ENCODE measurements at regions not wholly inside any gene's neighbourhood (a gene's known extent, or its start where the extent isn't known, plus 50 kb on each side); places are given as distances from the start of the nearest gene placed in this dataset.

DNA sequence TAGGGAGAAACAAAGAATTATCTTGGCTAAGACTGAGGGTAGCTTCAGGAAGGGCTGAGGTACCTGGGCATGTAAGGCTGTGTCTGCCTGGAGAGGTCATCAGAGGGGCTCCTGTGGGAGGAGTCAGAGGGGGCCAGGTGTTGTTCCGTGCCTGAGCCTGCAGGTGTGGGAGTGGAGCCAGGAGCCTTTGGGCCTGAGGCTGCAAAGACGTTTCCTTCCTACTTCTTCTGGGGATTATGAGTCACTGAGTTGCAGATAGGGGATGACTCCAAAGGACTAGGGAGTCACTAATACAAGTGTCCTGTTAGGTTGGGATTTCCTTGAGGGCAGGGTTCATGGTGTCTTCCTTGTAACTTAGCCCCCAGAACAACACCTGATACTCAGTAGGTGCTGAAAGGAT, 391.1 kb downstream of the ARHGEF28 start:
- DNase-seq = no peak

DNA sequence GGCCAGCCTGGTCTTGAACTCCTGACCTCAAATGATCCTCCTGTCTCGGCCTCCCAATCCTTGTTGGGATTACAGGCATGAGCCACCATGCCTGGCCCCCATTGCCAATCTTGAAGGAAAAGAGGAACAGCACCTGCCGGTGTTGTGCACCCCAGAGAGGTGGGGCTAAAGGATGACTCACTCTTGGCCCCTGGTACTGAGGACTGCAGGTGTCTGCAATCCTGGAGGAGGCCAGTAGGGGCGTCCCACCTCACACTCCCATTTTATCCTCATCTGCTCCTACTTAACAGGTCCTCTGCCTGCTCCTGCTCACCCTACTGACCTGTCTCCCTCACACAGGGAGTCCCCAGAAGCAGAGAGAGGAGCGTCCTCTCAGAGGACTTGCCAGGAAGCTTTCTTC, 390.4 kb downstream of the ARHGEF28 start:
- no peak for DNase-seq

DNA sequence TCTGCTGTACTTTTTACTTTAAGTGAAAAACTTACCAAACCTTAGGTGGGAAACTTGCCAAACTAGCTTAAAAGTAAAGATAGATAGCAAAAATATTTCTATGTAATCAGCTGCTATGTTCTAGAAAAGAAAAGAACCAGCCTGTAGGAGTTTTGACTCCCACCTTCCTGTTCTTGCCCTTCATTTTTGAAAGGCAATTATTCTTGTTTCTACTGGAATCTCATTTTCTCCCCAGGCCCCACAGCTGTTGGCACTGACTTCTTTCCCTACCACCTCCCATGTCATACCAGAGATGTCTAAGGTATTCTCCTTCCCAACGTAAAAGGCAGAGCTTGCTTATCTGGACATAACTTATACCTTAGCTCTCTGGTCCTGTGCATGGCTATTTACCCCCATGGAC, 389.7 kb downstream of the ARHGEF28 start:
- DNase-seq = no peak

- DNase-seq = no peak
These were observed 387.2 kb downstream of the ARHGEF28 start for GRCh38 chr5:74013222-74013621.

DNA sequence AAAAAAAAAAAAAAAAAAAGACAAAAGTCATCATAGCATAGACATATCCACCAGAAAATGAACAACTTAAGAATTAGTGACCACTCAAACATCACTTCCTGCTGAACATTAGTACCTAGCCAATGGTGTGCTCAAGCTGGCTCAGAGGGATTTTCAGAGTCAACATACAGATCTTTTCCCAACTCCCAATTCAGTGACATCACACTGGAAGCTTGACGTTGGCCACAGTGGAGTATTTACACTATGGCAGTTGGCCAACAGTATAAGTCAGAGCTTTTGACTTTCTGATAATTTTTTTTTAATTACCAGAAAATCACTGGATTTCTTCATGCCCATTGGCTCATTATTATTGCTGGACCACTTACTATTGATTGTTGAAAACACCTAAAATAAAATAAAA, 383.5 kb downstream of the ARHGEF28 start:
- no peak for DNase-seq

GRCh38 chr5:74007193-74007592, 381.2 kb downstream of the ARHGEF28 start:
- DNase-seq = no peak

- DNase-seq = peak; percentile 53
These were observed 373.3 kb downstream of the ARHGEF28 start for GRCh38 chr5:73999297-73999696.

- no peak for DNase-seq
These were observed 372.5 kb downstream of the ARHGEF28 start for GRCh38 chr5:73998489-73998888.

- DNase-seq = no peak
These were observed 372.0 kb downstream of the ARHGEF28 start for GRCh38 chr5:73997960-73998359.

GRCh38 chr5:73996151-73996755, 370.3 kb downstream of the ARHGEF28 start:
- DNase-seq = no peak

- no peak for DNase-seq
These were observed 369.0 kb downstream of the ARHGEF28 start for GRCh38 chr5:73994963-73995362.
